IMR-90 (cell line): ENCODE measurements at regions not wholly inside any gene's neighbourhood (a gene's known extent, or its start where the extent isn't known, plus 50 kb on each side); places are given as distances from the start of the nearest gene placed in this dataset.

ENCODE experiments used
- ATAC-seq: fragments of 200-7000 bp; cut with Tn5 transposase; 2 replicates; pipeline ENCODE4 v1.9.1; 2020; ENCODE audit warnings: low read depth, mild to moderate bottlenecking, moderate library complexity
- BruUV-seq: library from RNA; stranded (reverse); fragments of 400-500 nt; replicated peaks from 2 replicates; lab custom pipeline; 2021; lab: Mats Ljungman, UMichigan
- CTCF ChIA-PET: fragments of 300-600 bp; formaldehyde crosslinking; extraction: SDS; loops from one replicate; lab custom pipeline; 2021; ENCODE audit warnings: antibody characterized with exemption; lab: Yijun Ruan, JAX
- POLR2A ChIA-PET: fragments of 300-600 bp; sonication (Branson Sonifier 250); formaldehyde crosslinking; loops from one replicate; lab custom pipeline; 2022; ENCODE audit warnings: antibody characterized with exemption; ENCODE audit not compliant: unreplicated experiment; lab: Charles Lee
- DNase-seq: peaks from one replicate; pipeline ENCODE4 v3.0.0; 2013
- H2AFZ ChIP-seq: replicated peaks from 2 replicates; pipeline ENCODE3; 2013; ENCODE audit warnings: low read length, mild to moderate bottlenecking; ENCODE audit not compliant: poor library complexity
- H2AK5ac ChIP-seq: 2 replicates; pipeline ENCODE4 v1.6.1; 2013; ENCODE audit warnings: low read depth, low read length, inconsistent platforms
- H2AK9ac ChIP-seq: replicated peaks from 2 replicates; pipeline ENCODE3; 2013; ENCODE audit warnings: mild to moderate bottlenecking, low read depth, low read length, moderate library complexity; ENCODE audit not compliant: poor library complexity
- H2BK120ac ChIP-seq: 2 replicates; pipeline ENCODE4 v1.6.1; 2013; ENCODE audit warnings: low read depth, low read length, inconsistent platforms
- H2BK15ac ChIP-seq: 3 replicates; pipeline ENCODE4 v1.6.1; 2013; ENCODE audit warnings: low read depth, low read length, inconsistent platforms
- H2BK20ac ChIP-seq: 2 replicates; pipeline ENCODE4 v1.6.1; 2013; ENCODE audit warnings: low read depth, mild to moderate bottlenecking, inconsistent platforms, low read length, moderate library complexity
- H2BK5ac ChIP-seq: 2 replicates; pipeline ENCODE4 v1.6.1; 2013; ENCODE audit warnings: mild to moderate bottlenecking, low read depth, low read length, inconsistent platforms; ENCODE audit not compliant: poor library complexity, severe bottlenecking
- H3K14ac ChIP-seq: replicated peaks from 2 replicates; pipeline ENCODE4 v1.6.1; 2013; ENCODE audit warnings: low read depth, low read length, inconsistent platforms
- H3K18ac ChIP-seq: 2 replicates; pipeline ENCODE4 v1.6.1; 2013; ENCODE audit warnings: low read depth, low read length, control low read depth
- H3K23ac ChIP-seq: 2 replicates; pipeline ENCODE4 v1.6.1; 2013; ENCODE audit warnings: low read depth, low read length, inconsistent platforms
- H3K27ac ChIP-seq: 2 replicates; pipeline ENCODE4 v1.5.1; 2013; ENCODE audit warnings: mild to moderate bottlenecking, control low read depth, low read length; ENCODE audit not compliant: insufficient read depth
- H3K27me3 ChIP-seq: 2 replicates; pipeline ENCODE4 v1.6.1; 2013; ENCODE audit warnings: low read length; ENCODE audit not compliant: control insufficient read depth, insufficient read depth
- H3K36me3 ChIP-seq: 2 replicates; pipeline ENCODE4 v1.6.1; 2013; ENCODE audit warnings: low read length, mixed read lengths; ENCODE audit not compliant: control insufficient read depth, insufficient read depth
- H3K4ac ChIP-seq: 2 replicates; pipeline ENCODE4 v1.6.1; 2013; ENCODE audit warnings: low read depth, low read length, inconsistent platforms
- H3K4me1 ChIP-seq: 2 replicates; pipeline ENCODE4 v1.6.1; 2013; ENCODE audit warnings: low read length, mixed read lengths; ENCODE audit not compliant: control insufficient read depth, insufficient read depth
- H3K4me2 ChIP-seq: 2 replicates; pipeline ENCODE4 v1.6.1; 2013; ENCODE audit warnings: low read depth, mild to moderate bottlenecking, control low read depth, low read length, moderate library complexity
- H3K4me3 ChIP-seq: 2 replicates; pipeline ENCODE4 v1.5.1; 2013; ENCODE audit warnings: low read depth, mild to moderate bottlenecking, control low read depth, low read length, moderate library complexity; ENCODE audit not compliant: insufficient read depth
- H3K56ac ChIP-seq: 2 replicates; pipeline ENCODE4 v1.6.1; 2013; ENCODE audit warnings: low read length, inconsistent platforms; ENCODE audit not compliant: insufficient read depth; ENCODE audit errors: extremely low read depth
- H3K79me1 ChIP-seq, 2 experiments: 2 replicates each; pipeline ENCODE4 v1.6.1; 2013; ENCODE audit warnings: low read length in 2 of 2, inconsistent platforms in 1 of 2, low read depth in 1 of 2
- H3K9ac ChIP-seq: 2 replicates; pipeline ENCODE4 v1.6.1; 2013; ENCODE audit warnings: low read depth, low read length, control low read depth
- H3K9me1 ChIP-seq: 2 replicates; pipeline ENCODE4 v1.6.1; 2013; ENCODE audit warnings: low read length, inconsistent platforms; ENCODE audit not compliant: insufficient read depth
- H3K9me3 ChIP-seq: 2 replicates; pipeline ENCODE4 v1.6.1; 2013; ENCODE audit warnings: low read length; ENCODE audit not compliant: control insufficient read depth, insufficient read depth
- H4K20me1 ChIP-seq: 2 replicates; pipeline ENCODE4 v1.6.1; 2013; ENCODE audit warnings: low read length, inconsistent platforms; ENCODE audit not compliant: insufficient read depth
- H4K5ac ChIP-seq: 2 replicates; pipeline ENCODE4 v1.6.1; 2013; ENCODE audit warnings: mild to moderate bottlenecking, low read depth, low read length, control low read depth
- H4K8ac ChIP-seq, 2 experiments: 2 replicates each; pipeline ENCODE4 v1.6.1; 2013; ENCODE audit warnings: low read depth in 2 of 2, low read length in 2 of 2, control low read depth in 1 of 2, inconsistent platforms in 1 of 2
- H4K91ac ChIP-seq: 2 replicates; pipeline ENCODE4 v1.6.1; 2013; ENCODE audit warnings: low read depth, low read length, inconsistent platforms; ENCODE audit not compliant: insufficient read depth
- ELK1 ChIP-seq: fragments of 150-350 bp; IDR thresholded peaks from 2 replicates; pipeline ENCODE4 v1.6.1; 2016; ENCODE audit warnings: low read depth, mild to moderate bottlenecking, low read length, moderate library complexity, borderline replicate concordance
- MAFK ChIP-seq: IDR thresholded peaks from 2 replicates; pipeline ENCODE4 v1.6.1; 2012; ENCODE audit warnings: low read depth, low read length, improper control_type of control experiment
- MAZ ChIP-seq: IDR thresholded peaks from 2 replicates; pipeline ENCODE4 v1.6.1; 2012; ENCODE audit warnings: low read depth, mild to moderate bottlenecking, low read length, improper control_type of control experiment, moderate library complexity, borderline replicate concordance
- MXI1 ChIP-seq: IDR thresholded peaks from 2 replicates; pipeline ENCODE4 v1.6.1; 2012; ENCODE audit warnings: low read depth, mild to moderate bottlenecking, low read length, moderate library complexity, borderline replicate concordance
- NFE2L2 ChIP-seq: fragments of 150-350 bp; IDR thresholded peaks from 2 replicates; pipeline ENCODE4 v1.6.1; 2016; ENCODE audit warnings: low read depth, mild to moderate bottlenecking, low read length
- SMC3 ChIP-seq: fragments of 150-350 bp; IDR thresholded peaks from 2 replicates; pipeline ENCODE4 v1.6.1; 2016; ENCODE audit warnings: low read depth, mild to moderate bottlenecking, antibody characterized with exemption, low read length, moderate library complexity
- WGBS, 2 experiments: methylation state at CpG; one replicate each; pipeline versions ENCODE4 v1.1.5 to v1.1.7; 2013; ENCODE audit warnings: missing lambda C conversion rate in 2 of 2; ENCODE audit not compliant: insufficient read length in 1 of 2; ENCODE audit errors: extremely low coverage in 2 of 2; 5-methylcytosine and 5-hydroxymethylcytosine counted together
- dilution Hi-C: fragments of 300-500 bp; cut with HindIII; formaldehyde crosslinking; loops from one replicate; pipeline ENCODE4 v1.14.3; 2018; ENCODE audit warnings: low sequenced_read_pairs; ENCODE audit not compliant: unreplicated experiment
- in situ Hi-C: fragments of 300-500 bp; cut with MboI; formaldehyde crosslinking; loops from 3 replicates; pipeline ENCODE4 v1.14.3; 2019; ENCODE audit warnings: low sequenced_read_pairs, inconsistent platforms, mixed read lengths
- intact Hi-C: fragments of 100-400 bp; cut with micrococcal nuclease; formaldehyde crosslinking; loops from 2 replicates; pipeline ENCODE4 v1.10.0; 2022

- Histone ChIP-seq H4K91ac (no peak overlapping the region), H3K27me3 (no peaks in the 10 kb centered on the region), H3K18ac (no peak overlapping the region), H3K9me1 (no peaks in the 10 kb centered on the region), H2AK9ac (no peak overlapping the region), H3K9me3 (no peaks in the 10 kb centered on the region), H3K14ac (no peak overlapping the region), H2BK20ac (no peak overlapping the region), H3K4me3 (no peak overlapping the region), H2BK15ac (no peak overlapping the region), H3K79me1 (no peaks in the 10 kb centered on the region), H4K5ac (no peak overlapping the region), H3K36me3 (no peaks in the 10 kb centered on the region), H4K20me1 (no peaks in the 10 kb centered on the region), H3K27ac (no peak overlapping the region), H3K4ac (no peak overlapping the region), H2AK5ac (no peak overlapping the region), H3K4me1 (no peaks in the 10 kb centered on the region), H2AFZ (no peak overlapping the region), H4K8ac (no peak overlapping the region), H3K56ac (no peak overlapping the region), H2BK120ac (no peak overlapping the region), H3K23ac (no peak overlapping the region), H3K4me2 (no peak overlapping the region), H3K9ac (no peak overlapping the region), H2BK5ac (no peak overlapping the region)
- DNase-seq (no peak), ATAC-seq (no peak)
- CTCF ChIA-PET, result no interaction called here
- POLR2A ChIA-PET, result no interaction called here
- in situ Hi-C loops (no loop called here), dilution Hi-C loops (no loop called here), intact Hi-C loops (no loop called here)
- no peak for TF ChIP-seq MAZ
- no peak for TF ChIP-seq MXI1
- TF ChIP-seq MAFK, result no peak
- no peak for TF ChIP-seq SMC3
- no peak for TF ChIP-seq ELK1
- TF ChIP-seq NFE2L2, result no peak
- no TSS peak for BruUV-seq
- WGBS, 2 experiments, result 0% methylated on average over 1 of the region's 3 CpGs; no CpG with 5 or more reads in 1 of the 2 experiments
These were observed 1519.5 kb downstream of the CDH11 start for GRCh38 chr16:63602206-63602927.
